Gastroesophageal sphincter (tissue), 3 donors: ENCODE measurements at regions not wholly inside any gene's neighbourhood (a gene's known extent, or its start where the extent isn't known, plus 50 kb on each side); places are given as distances from the start of the nearest gene placed in this dataset.

Experiments used
- CTCF ChIP-seq, 4 experiments: fragments of 200-600 bp in 2 of 4; fragments of 450-650 bp in 2 of 4; sonication (generic) in 1 of 4; IDR thresholded peaks; one replicate each; pipeline ENCODE4 v1.5.1; 2017 to 2019; ENCODE audit warnings: antibody characterized with exemption in 4 of 4, mild to moderate bottlenecking in 2 of 4, moderate library complexity in 2 of 4
- EP300 ChIP-seq: sonication (generic); formaldehyde crosslinking; IDR thresholded peaks from one replicate; pipeline ENCODE4 v1.6.1; 2017; ENCODE audit warnings: antibody characterized with exemption, mild to moderate bottlenecking
- POLR2A ChIP-seq, 2 donors: fragments of 450-650 bp; IDR thresholded peaks; one replicate each; pipeline ENCODE4 v1.6.1; 2017; ENCODE audit warnings: antibody characterized with exemption in 2 of 2, mild to moderate bottlenecking in 2 of 2, moderate library complexity in 1 of 2
- POLR2AphosphoS5 ChIP-seq: sonication (generic); formaldehyde crosslinking; IDR thresholded peaks from one replicate; pipeline ENCODE4 v1.6.1; 2017; ENCODE audit warnings: antibody characterized with exemption

- TF ChIP-seq POLR2A (IDR thresholded peaks at IDR 0.05) (no peak), CTCF (IDR thresholded peaks at IDR 0.05) (no peak), POLR2AphosphoS5 (no peak), EP300 (no peak)
Measured at GRCh38 chr16:13611596-13611995, 308.4 kb upstream of the ERCC4 start.
